SU-DHL-6 (cell line): ENCODE measurements at regions not wholly inside any gene's neighbourhood (a gene's known extent, or its start where the extent isn't known, plus 50 kb on each side); places are given as distances from the start of the nearest gene placed in this dataset.

Experiments
- CTCF ChIP-seq: fragments of 200-600 bp; sonication (generic); IDR thresholded peaks from one replicate; pipeline ENCODE4 v1.5.1; 2017; ENCODE audit warnings: antibody characterized with exemption, mild to moderate bottlenecking, low read length, moderate library complexity; ENCODE audit not compliant: insufficient read depth, poor library complexity, severe bottlenecking
- EZH2phosphoT487 ChIP-seq: fragments of 200-600 bp; sonication (generic), shearing (Covaris generic); conservative IDR thresholded peaks from 2 replicates; pipeline ENCODE4 v1.6.1; 2018; ENCODE audit warnings: mild to moderate bottlenecking, antibody characterized with exemption, low read length, moderate library complexity, mixed read lengths

GRCh38 chr16:86701286-86701975 is 123.1 kb downstream of the FOXL1 start:
- no peak for TF ChIP-seq CTCF
- no peak for TF ChIP-seq EZH2phosphoT487
